AG04450 (cell line): ENCODE measurements at regions not wholly inside any gene's neighbourhood (a gene's known extent, or its start where the extent isn't known, plus 50 kb on each side); places are given as distances from the start of the nearest gene placed in this dataset.

Experiments used
- CTCF ChIA-PET: fragments of 300-600, 350-600 bp; formaldehyde crosslinking; extraction: SDS; loops from one replicate; lab custom pipeline; 2022; ENCODE audit warnings: antibody characterized with exemption, inconsistent platforms; lab: Charles Lee
- POLR2A ChIA-PET: fragments of 350-600 bp; formaldehyde crosslinking; extraction: SDS; loops from one replicate; lab custom pipeline; 2021; ENCODE audit warnings: antibody characterized with exemption, inconsistent platforms; lab: Yijun Ruan, JAX
- DNase-seq: peaks from one replicate; pipeline ENCODE4 v3.0.0-alpha.2; 2011; ENCODE audit warnings: low read depth, low spot score
- H3K27ac ChIP-seq: one replicate; pipeline ENCODE4 v1.5.1; 2012; ENCODE audit warnings: low read depth, low read length, control low read depth
- H3K27me3 ChIP-seq: one replicate; pipeline ENCODE4 v1.6.0; 2012; ENCODE audit warnings: low read length; ENCODE audit not compliant: control insufficient read depth, insufficient read depth
- H3K4me3 ChIP-seq: 2 replicates; pipeline ENCODE4 v1.5.1; 2011; ENCODE audit warnings: mild to moderate bottlenecking, low read depth, low read length, control low read depth
- H3K9me3 ChIP-seq: 2 replicates; pipeline ENCODE4 v1.5.1; 2012; ENCODE audit warnings: low read length; ENCODE audit not compliant: control insufficient read depth, insufficient read depth
- TF ChIP-seq, protein P1 (sequence below): IDR thresholded peaks from 2 replicates; pipeline ENCODE4 v1.5.1; 2011; ENCODE audit warnings: low read depth, low read length, control low read depth, inconsistent platforms

DNA sequence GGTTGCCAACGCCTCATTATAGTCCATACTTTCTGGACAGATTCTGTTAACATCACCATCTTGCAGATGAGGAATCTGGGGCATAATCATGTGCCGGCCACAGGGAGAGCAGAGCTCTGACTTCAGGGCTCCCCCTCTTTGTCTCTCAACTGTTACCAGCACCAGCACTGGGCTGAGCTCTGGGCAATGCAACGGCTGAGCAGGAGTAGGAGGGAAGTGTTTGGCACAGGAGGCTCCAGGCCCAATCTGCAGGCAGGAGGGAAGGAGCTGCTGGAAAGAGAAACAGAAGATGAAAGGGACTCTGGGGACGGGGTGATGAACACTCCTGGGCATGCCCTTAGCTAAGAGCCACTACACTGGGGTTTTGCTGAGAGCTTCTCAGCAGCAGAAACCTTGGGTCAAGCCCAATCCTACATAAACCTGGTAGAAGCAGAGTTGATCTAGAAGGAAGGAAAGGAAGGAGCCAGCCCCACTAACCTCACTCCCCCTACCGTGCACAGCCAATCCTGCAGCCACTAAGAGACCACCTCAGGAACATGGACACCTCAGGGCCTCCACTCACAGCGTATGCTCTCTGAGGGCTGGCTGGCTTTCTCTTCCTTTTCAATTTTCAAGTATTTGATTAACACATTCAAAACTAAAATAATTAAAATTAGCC is 73.1 kb upstream of the SPATA12 start:
- H3K27me3 ChIP-seq: peaks cover 15% of the 10 kb centered on the region
- TF ChIP-seq, protein P1, sequence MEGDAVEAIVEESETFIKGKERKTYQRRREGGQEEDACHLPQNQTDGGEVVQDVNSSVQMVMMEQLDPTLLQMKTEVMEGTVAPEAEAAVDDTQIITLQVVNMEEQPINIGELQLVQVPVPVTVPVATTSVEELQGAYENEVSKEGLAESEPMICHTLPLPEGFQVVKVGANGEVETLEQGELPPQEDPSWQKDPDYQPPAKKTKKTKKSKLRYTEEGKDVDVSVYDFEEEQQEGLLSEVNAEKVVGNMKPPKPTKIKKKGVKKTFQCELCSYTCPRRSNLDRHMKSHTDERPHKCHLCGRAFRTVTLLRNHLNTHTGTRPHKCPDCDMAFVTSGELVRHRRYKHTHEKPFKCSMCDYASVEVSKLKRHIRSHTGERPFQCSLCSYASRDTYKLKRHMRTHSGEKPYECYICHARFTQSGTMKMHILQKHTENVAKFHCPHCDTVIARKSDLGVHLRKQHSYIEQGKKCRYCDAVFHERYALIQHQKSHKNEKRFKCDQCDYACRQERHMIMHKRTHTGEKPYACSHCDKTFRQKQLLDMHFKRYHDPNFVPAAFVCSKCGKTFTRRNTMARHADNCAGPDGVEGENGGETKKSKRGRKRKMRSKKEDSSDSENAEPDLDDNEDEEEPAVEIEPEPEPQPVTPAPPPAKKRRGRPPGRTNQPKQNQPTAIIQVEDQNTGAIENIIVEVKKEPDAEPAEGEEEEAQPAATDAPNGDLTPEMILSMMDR: peak; percentile 40
- no peak overlapping the region for H3K27ac ChIP-seq
- DNase-seq: no peak
- ChIA-PET POLR2A (interaction anchor here (1.2 kb wide), 1 partner anchor 186 kb away, joined by 3 read pairs; the partner anchor contains the start of gene ARHGEF3), CTCF (interaction anchor here (1.0 to 7.6 kb wide), 12 partner anchors 9 to 647 kb away, joined by 3 to 176 read pairs (median 3); partner anchors contain the start of gene ARHGEF3)
- no peaks in the 10 kb centered on the region for H3K9me3 ChIP-seq
- H3K4me3 ChIP-seq: no peak overlapping the region

- CTCF ChIA-PET: interaction anchor here (1.3 to 7.6 kb wide), 5 partner anchors 11 to 646 kb away, joined by 3 to 176 read pairs (median 4); no protein-coding TSS in a partner anchor
Measured at GRCh38 chr3:56986347-56986746, 74.1 kb upstream of the SPATA12 start.

GRCh38 chr3:56985878-56986277 is 74.6 kb upstream of the SPATA12 start:
- Histone ChIP-seq H3K27ac (peak overlapping the region; percentile 11), H3K27me3 (peaks cover 13% of the 10 kb centered on the region), H3K4me3 (no peak overlapping the region), H3K9me3 (no peaks in the 10 kb centered on the region)
- CTCF ChIA-PET: interaction anchor here (1.7 to 7.6 kb wide), 3 partner anchors 11 to 283 kb away, joined by 4 to 176 read pairs (median 44); no protein-coding TSS in a partner anchor
- POLR2A ChIA-PET: no interaction called here
- TF ChIP-seq, protein P1: peak; percentile 19
- DNase-seq: no peak

More at GRCh38 chr3:56986347-56986746, 74.1 kb upstream of the SPATA12 start:
- H3K27me3 ChIP-seq: peaks cover 15% of the 10 kb centered on the region
- TF ChIP-seq, protein P1: no peak
- no peak for DNase-seq
- no peaks in the 10 kb centered on the region for H3K9me3 ChIP-seq
- POLR2A ChIA-PET: no interaction called here
- no peak overlapping the region for H3K4me3 ChIP-seq
- H3K27ac ChIP-seq: peak overlapping the region; percentile 11

- Histone ChIP-seq H3K4me3 (no peak overlapping the region), H3K27ac (no peak overlapping the region), H3K27me3 (peaks cover 9% of the 10 kb centered on the region), H3K9me3 (no peaks in the 10 kb centered on the region)
- no peak for DNase-seq
- ChIA-PET POLR2A (no interaction called here), CTCF (interaction anchor here (1.0 to 7.6 kb wide), 4 partner anchors 11 to 282 kb away, joined by 3 to 176 read pairs (median 24); no protein-coding TSS in a partner anchor)
- TF ChIP-seq, protein P1: no peak
Measured at GRCh38 chr3:56985460-56985859, 75.0 kb upstream of the SPATA12 start.

- no peak overlapping the region for H3K27ac ChIP-seq
- ChIA-PET POLR2A (interaction anchor here (0.7 kb wide), 1 partner anchor 303 kb away, joined by 3 read pairs; no protein-coding TSS in a partner anchor), CTCF (interaction anchor here (1.2 to 1.3 kb wide), 2 partner anchors 12 to 281 kb away, joined by 3 to 5 read pairs; no protein-coding TSS in a partner anchor)
- H3K27me3 ChIP-seq: no peaks in the 10 kb centered on the region
- TF ChIP-seq, protein P1: no peak
- DNase-seq: no peak
- H3K9me3 ChIP-seq: no peaks in the 10 kb centered on the region
- no peak overlapping the region for H3K4me3 ChIP-seq
Measured at GRCh38 chr3:56983427-56983826, 77.0 kb upstream of the SPATA12 start.
